GM18907 (cell line): ENCODE measurements at regions not wholly inside any gene's neighbourhood (a gene's known extent, or its start where the extent isn't known, plus 50 kb on each side); places are given as distances from the start of the nearest gene placed in this dataset.
A peak's percentile ranks its signal among the peaks of the same experiment; 100 is the strongest.

Experiments used
- ATAC-seq: cut with Tn5 transposase; IDR thresholded peaks from one replicate; pipeline ENCODE4 v1.9.1; 2021; ENCODE audit warnings: mild to moderate bottlenecking, moderate library complexity; ENCODE audit not compliant: unreplicated experiment

DNA sequence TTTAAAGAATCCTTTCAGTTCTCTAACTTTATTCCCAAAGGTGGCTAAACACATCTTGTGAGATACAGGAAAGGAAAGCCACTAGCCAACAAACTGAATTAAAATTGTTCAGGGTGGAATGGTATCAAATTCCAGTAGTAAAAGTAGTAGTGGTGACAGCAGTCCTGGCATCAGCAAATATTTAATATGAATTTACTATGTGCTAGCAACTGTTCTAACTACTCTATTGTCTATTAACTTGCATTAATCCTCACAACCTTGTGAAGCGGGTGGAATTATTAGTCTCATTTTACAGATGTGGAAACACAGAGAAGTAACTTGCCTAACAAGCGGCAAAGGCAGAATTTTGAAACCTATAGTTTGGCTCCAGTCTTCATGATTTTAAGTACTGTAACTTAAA lies 130.1 kb downstream of the KLF12 start:
- ATAC-seq, result no peak

DNA sequence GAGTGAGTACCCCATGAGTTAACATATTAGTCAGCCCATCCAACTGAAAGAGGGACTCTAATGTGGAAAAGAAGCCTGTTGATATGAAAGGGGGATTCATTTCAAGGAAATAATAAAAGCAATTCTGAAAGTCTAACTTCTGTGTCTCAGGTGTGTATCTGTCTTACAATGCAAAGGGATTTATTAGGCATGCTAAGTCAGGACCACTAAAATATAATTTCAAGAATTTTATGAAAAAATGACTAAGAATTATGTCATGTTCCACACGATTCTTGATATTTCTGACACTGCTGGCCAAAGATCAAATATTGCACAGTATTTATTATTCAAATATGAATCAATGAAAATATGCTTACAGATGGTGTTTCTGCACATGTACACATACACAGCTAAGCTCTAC lies 130.8 kb downstream of the KLF12 start:
- no peak for ATAC-seq

DNA sequence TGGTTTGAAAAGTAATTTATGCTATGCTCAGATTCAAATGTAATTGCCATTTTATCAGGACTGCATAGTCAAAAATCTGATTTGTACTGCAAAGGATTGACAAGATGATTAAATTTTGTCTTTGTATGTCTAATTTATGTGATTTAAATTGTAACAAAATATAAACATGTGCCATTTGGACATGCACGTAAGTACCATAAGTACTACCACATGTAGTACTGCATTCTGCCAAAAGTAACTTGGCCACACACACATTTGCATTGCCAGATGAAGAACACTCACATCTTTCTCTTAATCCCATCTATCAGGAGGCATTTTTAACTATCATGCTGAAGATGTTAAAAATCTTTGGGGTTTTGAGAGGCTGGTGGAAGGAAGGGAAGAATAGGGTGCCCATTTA lies 133.3 kb downstream of the KLF12 start:
- ATAC-seq, result no peak

DNA sequence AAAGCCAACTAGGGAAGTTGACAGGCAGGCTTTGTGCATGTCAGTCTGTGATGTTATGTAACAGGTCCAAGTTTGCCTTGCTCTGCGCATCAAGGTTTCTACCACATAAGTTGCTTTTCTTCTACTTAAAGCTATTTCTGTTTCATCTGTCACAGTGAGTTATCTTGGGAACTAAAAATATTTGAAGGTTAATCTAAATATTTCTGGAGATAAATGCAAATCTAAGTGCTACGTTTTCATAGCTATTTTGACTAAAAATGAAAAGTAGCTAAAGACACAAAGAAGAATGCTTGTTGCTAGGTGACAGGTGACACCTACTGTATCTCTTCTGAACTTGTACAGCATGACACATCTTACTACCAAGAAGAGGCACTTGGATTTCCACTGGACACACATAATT lies 135.6 kb downstream of the KLF12 start:
- ATAC-seq, result peak; percentile 76

DNA sequence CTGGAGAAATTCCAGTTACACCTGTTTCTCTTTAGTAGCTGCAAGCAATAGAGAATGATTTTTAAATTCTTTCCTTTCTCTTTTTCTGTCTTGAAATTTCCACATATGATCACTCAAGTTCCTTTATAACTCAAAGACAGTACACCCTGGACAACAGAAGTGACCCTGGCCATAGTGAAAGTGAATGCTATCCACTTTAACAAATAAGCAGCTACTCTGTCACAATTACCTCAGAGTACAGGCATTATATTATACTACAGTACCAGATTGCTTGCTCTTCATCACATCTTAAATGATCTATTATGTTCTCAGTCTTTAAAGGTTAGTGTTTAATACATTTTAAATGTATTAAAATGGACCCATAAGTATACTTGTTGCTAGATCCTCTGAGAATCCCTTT lies 136.2 kb downstream of the KLF12 start:
- ATAC-seq, result no peak

DNA sequence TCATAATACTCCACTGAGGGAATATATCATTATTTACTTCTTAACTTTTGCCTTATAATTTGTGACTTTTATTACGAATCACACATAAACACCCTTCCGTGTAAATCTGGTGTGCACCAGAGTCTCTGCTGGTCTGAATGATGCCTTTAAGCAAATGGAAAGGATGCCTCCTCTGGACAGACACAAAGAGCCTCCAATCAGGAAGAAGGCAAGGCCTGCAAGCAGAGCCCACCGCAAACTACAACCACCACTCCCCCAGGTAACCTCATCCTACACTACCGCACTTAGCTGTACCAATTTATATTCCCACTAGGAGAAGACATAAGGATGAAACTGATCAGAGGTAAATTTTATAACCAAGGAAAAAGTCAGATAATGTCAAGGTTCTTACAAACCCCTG lies 137.6 kb downstream of the KLF12 start:
- ATAC-seq, result no peak

DNA sequence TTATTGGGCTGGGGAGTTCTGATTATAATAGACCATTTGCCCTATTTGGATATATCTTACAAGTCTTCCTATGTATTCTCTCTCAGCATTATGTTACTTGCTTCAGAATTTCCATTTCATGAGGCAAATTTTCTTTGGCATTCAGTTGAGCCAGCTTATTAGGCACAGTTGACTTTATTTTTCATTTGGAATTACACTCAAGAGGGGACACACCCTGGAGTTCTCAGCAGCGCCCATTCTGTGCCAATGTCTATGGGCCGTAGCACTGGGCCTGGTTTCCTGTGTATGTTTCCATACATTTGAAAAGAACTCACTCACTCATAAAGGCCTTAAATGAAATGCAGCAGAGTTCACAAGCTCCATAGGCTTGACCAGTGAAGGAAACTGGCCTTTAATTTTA lies 138.5 kb downstream of the KLF12 start:
- no peak for ATAC-seq

DNA sequence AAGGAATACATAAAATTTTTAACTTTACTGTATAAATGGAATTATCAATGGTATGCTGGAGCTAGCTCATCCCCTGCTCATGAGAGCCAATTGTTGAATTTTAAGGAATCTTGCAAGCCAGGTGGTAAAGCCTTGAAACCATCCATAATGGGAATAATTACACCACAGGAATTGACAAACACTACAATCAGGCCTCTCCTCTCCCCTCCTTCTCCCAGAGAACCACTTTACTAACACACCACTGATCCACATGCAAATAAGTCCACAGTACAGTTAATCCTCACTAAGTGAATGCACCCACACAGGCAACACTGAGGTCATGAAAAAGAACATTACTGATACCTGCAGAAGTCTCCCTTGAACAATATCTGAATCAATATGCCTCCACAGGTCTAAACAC lies 140.5 kb downstream of the KLF12 start:
- ATAC-seq, result no peak

DNA sequence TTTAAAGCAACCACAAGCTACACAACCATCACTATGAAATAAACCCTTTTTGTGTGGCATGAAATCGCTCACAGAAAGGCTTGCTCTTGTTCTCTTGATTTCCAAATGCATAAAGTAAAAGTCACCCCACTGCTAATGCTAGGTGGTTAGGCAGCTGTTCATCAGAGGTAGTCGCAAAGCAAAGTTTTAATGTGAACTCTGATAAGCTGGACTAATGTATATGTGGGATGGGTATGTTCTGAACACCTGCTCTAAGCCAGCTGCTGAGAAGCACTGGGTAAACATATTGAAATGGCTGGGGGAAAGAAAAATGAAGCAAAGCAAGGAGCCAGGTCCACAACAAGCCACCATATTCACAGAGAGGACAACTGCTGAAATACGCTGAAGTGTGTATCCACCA lies 142.3 kb downstream of the KLF12 start:
- no peak for ATAC-seq

DNA sequence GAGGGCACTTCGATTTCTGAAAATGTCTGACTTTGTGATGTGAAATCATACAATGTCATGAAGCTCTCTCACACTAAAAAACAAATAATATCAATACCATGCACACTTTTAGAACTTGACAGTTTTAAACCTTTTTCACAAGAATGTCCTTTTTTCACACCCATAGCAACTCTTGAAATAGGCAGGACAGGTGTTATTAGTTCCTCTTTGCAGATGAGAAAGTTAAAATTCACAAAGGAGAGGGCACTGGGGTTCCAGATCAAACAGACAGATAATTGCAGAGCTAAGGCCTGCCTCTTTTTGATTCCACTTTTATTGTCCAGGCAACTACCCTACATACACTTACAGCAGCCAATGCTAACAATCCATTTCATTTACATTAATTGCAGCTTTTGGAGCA lies 142.8 kb downstream of the KLF12 start:
- no peak for ATAC-seq

DNA sequence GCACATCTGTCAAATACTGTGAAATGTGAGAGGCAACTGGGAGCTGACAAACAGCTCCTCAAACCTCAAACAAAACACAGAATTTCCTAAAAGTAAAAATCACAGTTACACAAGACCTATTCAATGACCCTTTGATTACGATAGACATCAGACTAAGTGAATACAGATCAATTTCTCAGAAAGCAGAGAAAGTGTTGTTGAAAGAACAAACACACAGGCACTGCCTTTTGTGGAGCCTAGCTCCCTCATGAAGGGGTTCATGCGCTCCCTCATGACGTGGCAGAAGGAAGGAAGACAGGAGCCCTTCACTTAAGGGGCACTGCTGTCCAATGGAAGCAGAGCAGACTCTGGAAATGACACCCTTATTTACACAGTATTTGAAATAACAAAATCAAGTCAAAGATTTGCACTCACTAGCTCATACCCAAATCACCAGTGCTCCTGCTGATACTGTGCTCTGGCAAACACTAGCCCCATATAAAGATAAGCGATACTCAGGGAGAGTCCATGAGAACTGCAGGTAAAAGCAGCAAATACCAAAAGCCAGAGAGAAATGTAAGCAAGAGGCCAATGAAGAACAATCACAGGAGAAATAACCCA lies 144.9 kb downstream of the KLF12 start:
- no peak for ATAC-seq

DNA sequence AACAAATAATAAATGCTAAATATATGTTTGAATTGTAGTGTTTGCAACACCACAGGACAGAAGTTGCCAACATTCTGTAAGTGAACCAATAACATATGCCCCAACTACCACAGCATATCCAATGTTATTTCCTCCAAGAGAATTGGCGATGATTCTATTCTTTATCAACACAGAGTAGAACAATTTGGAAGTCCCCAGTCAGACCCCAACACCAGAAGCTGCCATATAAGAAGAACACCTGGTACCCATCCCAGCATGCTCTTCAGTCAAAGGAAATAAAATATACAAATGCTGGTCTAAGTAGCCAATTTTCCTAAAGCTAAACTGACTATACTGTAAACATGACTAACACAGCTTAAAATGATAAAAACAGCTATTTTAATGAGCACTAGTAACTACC lies 145.7 kb downstream of the KLF12 start:
- no peak for ATAC-seq

DNA sequence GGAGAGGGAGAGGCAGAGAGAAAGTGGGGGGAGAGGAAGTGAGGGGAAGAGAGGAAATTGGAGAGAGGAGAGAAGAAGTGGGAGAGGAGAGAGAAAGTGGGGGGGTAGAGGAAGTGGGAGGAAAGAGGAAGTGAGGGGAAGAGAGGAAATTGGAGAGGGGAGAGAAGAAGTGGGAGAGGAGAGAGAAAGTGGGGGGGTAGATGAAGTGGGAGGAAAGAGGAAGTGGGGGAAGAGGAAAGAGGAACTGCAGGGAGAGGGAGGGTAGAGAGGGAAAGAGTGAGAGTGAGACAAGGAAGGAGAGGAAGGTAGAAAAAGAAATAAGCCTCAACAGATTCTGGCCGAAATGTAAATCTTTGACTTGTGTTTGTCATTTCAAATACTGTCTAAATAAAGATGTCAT lies 146.6 kb downstream of the KLF12 start:
- ATAC-seq, result no peak

DNA sequence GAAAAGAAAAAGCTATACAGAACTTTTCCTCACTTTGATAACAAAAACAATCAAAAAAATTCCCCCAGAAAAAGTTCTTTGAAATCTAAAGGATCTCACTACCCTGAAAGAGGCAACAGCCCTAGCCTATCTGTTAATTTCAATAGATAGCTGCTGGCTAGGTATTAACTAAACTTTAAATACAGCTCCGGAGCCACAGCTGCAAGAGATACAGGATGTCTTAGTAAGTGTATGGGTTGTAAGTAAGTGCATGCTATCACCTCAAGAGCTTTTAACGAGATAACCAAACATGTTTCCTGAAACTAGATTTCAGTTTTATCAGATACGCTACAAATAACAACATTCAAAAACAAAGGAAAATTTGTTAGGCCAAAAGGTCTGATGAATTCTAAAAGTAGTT lies 148.4 kb downstream of the KLF12 start:
- no peak for ATAC-seq

DNA sequence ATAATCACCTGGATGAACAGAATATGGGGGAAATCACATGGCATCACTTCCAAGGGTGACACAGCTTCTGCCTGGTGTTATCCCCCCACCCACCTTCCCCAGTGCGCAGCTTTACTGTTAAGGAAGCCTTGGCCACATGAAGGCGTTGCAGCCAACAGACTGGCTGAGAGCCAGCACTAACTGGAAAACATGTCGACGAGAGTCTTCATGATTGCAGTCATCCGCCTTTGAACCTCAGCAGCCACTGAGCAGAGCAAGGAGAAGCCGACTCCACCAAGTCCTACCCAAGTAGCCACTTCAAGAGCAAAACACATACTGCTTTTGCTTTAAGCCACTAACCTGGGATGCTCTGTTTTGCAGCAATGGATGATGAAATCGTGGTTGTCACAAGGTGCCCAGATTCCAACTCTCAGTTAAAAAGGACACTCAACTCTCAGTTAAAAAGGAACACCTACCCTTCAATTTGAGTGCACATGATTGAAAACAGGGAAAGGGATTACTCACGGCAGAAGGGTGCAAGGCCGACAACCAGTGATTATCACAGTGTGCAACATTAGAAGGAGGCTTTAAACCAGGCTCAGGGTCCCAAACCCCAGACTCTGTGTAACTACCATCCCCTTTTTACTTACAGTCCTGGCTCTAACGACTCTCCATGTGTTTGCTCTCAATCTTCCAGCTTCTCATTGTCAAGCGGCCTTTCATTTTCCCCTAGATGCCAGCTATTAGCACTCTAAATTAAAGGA lies 149.1 kb downstream of the KLF12 start:
- ATAC-seq, result no peak

DNA sequence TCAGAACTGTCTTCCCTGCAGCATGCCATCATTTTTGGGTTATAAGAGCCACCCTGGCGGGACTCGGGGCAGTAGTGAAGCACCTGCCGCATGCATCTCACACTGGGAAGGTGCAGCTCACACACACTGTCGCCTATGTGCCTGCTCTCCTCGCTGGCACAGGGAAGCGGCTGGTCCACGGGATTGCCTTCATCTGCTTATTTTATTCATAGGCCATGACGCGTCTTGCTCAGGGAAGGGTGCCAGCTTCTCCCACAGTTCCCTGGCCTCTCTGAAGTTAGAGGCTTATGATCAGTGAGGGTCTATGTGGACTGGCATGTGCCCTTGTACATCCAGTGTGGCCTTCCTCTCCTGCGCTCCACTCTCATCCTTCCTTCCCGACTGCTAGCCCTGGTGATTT lies 150.0 kb downstream of the KLF12 start:
- ATAC-seq, result no peak

DNA sequence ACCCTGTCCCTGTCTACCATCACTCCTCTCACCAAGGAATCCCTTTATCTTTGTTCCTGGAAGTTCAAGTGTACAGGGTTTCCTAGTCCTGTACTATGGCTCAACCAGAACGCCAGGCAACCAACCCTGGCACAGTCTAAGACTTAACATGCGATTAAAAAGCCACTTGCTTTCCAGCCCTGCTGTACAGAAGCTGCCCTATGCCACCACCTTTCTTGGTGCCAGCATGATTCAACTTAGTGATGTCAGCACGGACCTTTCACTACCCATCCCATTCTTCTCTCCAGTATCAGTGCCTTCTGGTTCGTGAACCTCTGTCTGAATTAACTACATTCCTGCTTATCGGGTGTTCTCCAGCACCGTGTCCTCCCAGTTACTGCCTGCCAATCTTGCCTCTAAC lies 151.1 kb downstream of the KLF12 start:
- no peak for ATAC-seq

DNA sequence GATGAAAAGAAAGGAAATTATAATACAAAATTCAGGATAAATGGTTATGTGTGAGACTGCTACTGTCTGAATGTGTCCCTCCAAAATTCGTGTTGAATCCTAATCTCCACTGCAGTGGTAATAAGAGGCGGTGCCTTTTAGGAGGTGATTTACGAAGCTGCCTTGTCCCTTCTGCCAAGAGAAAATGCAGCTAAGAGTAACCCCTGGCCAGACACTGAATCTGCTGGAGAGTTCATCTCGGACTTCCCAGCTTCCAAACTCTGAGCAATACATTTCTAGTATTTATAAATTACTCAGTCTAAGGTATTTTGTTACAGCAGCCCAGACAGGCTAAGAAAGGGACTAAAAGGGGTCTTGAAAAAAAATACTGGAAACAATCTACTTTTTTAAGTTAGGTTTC lies 152.6 kb downstream of the KLF12 start:
- no peak for ATAC-seq

DNA sequence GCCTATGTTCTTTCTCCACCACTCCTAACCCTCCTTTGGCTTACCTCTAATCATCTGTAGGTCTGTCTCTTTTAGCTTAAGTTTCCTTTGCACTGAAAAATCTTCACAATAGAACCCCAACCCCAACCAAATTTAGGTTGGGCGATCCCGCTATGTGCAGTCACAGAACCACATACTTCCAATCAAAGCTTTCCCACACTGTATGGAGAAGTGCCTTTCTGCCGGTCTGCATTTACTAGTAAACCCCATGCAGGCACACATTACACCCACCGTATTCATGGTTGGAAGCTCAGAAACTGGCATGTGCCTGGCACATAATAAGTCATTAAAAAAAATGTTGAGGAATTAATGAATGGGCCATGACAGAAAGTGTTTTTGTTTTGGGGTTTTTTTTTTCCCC lies 158.4 kb downstream of the KLF12 start:
- no peak for ATAC-seq

DNA sequence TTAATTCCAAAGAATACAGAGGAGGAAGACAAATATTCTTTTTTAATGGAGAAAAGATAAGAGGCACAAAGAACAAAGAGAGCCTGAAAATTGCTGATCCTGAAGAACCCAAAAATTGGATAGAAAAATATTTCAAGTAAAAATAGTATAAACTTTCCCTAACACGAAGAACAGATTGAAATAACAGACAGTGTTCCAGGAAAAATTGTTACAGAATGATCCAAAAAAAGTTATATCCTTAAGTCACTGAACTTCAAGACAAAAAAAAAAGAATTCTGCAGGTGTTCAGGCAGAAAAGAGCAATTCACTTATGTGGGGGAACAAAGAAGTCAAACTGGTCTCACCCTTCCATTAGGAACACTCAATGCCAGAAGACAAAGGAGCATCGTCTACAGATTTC lies 160.2 kb downstream of the KLF12 start:
- ATAC-seq, result no peak

DNA sequence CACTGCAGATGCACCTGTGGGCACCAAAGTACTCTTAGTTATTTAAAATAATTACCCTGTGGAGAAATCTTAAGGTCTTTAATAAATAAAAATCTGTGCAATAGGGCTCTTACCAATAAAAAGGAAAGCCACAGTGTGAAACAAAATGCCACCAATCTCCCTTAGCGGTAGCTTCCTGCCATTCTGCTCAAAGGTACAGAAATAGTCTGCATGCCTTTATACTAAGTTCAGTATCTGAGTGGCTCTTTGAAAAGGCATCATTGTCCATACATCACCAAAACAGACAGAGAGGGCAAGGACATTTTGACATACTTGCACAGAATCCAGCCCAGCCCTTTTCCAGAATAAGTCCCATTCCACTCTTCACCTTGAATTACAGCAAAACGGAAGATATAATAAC lies 161.0 kb downstream of the KLF12 start:
- ATAC-seq, result no peak

DNA sequence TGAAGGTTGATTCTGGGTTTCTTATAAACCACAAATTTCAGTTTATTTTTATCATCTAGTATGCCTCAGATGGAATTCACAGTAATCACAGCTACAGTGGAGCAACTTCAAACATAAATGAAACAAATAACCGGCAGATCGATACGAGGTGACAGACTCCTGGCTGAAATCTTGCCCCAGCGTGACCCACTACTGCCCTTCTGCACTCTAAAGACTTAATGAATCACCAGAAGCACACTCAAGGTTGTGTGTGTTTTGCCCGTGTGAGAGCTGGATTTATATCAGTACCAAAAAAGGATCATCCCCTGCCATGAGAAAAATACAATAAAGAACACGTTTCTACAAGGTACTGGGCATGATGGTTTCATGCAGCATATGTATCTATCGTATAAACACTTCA lies 161.7 kb downstream of the KLF12 start:
- ATAC-seq, result no peak

DNA sequence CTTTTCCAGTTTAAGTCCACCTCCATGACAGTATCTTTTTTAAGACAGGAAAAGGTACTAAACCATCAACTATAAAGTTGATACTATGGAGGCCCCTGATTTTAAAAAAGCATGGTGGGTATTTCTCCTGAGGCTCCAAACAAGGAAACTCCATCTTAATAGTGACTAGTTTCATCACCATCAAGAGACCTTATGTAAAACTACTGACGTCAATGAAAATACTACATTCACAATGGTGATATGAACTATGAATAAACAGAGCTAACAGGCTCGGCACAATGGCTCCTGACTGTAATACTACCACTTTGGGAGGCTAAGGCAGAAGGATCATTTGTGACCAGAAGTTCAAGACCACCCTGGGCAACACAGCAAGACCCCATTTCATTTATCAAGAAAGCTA lies 162.7 kb downstream of the KLF12 start:
- no peak for ATAC-seq
